ENCODE measurements at regions not wholly inside any gene's neighbourhood (a gene's known extent, or its start where the extent isn't known, plus 50 kb on each side); places are given as distances from the start of the nearest gene placed in this dataset.

- TF ChIP-seq POLR2AphosphoS5 (IDR thresholded peaks at IDR 0.05) (no peak), CTCF (IDR thresholded peaks at IDR 0.05) (no peak), POLR2A (IDR thresholded peaks at IDR 0.05) (no peak)
These were observed 388.6 kb upstream of the IRX2 start for GRCh38 chr5:3140117-3140516.

Measured in transverse colon (tissue), 4 donors.